Smooth muscle cell (in vitro differentiated cells): ENCODE measurements at regions not wholly inside any gene's neighbourhood (a gene's known extent, or its start where the extent isn't known, plus 50 kb on each side); places are given as distances from the start of the nearest gene placed in this dataset.

Experiments
- DNase-seq: peaks from one replicate; lab custom pipeline; 2025; ENCODE audit not compliant: unreplicated experiment; lab: John Stamatoyannopoulos, UW
- H2AFZ ChIP-seq: fragments of 200-600 bp; sonication (generic); 2 replicates; pipeline ENCODE4 v1.6.0; 2016; ENCODE audit warnings: antibody characterized with exemption, low read depth, mild to moderate bottlenecking
- H3F3A ChIP-seq: fragments of 200-600 bp; sonication (generic); 2 replicates; pipeline ENCODE4 v1.6.0; 2017; ENCODE audit warnings: antibody characterized with exemption, low read depth
- H3K27ac ChIP-seq: fragments of 200-600 bp; sonication (generic); 2 replicates; pipeline ENCODE4 v1.5.1; 2016; ENCODE audit warnings: low read depth, mild to moderate bottlenecking
- H3K27me3 ChIP-seq: fragments of 200-600 bp; sonication (generic); 2 replicates; pipeline ENCODE4 v1.6.1; 2016; ENCODE audit warnings: low read depth, mild to moderate bottlenecking
- H3K36me3 ChIP-seq: fragments of 200-600 bp; sonication (generic); 2 replicates; pipeline ENCODE4 v1.5.1; 2016; ENCODE audit warnings: low read depth
- H3K4me1 ChIP-seq: fragments of 200-600 bp; sonication (generic); 2 replicates; pipeline ENCODE4 v1.5.1; 2016; ENCODE audit warnings: low read depth
- H3K4me2 ChIP-seq: fragments of 200-600 bp; sonication (generic); 2 replicates; pipeline ENCODE4 v1.6.0; 2016; ENCODE audit warnings: mild to moderate bottlenecking
- H3K4me3 ChIP-seq: fragments of 200-600 bp; sonication (generic); 2 replicates; pipeline ENCODE4 v1.5.1; 2016; ENCODE audit warnings: mild to moderate bottlenecking
- H3K79me2 ChIP-seq: fragments of 200-600 bp; sonication (generic); 2 replicates; pipeline ENCODE4 v1.6.0; 2016; ENCODE audit warnings: low read depth, mild to moderate bottlenecking
- H3K9ac ChIP-seq: fragments of 200-600 bp; sonication (generic); 2 replicates; pipeline ENCODE4 v1.6.0; 2016; ENCODE audit warnings: low read depth
- H3K9me3 ChIP-seq: fragments of 200-600 bp; sonication (generic); replicated peaks from 2 replicates; pipeline ENCODE4 v1.5.1; 2016; ENCODE audit warnings: low read depth
- H4K20me1 ChIP-seq: fragments of 200-600 bp; sonication (generic); 2 replicates; pipeline ENCODE4 v1.6.0; 2016; ENCODE audit warnings: low read depth
- WGBS: methylation state at CpG from one replicate; pipeline ENCODE4 v1.1.7; 2016; ENCODE audit warnings: low lambda C conversion rate; 5-methylcytosine and 5-hydroxymethylcytosine counted together
- TF ChIP-seq, protein P1 (sequence below): fragments of 200-600 bp; sonication (generic); IDR thresholded peaks from 2 replicates; pipeline ENCODE4 v1.5.1; 2017; ENCODE audit warnings: borderline replicate concordance, mild to moderate bottlenecking, antibody characterized with exemption; ENCODE audit not compliant: insufficient read depth, poor library complexity, severe bottlenecking

- Histone ChIP-seq H3K4me2 (no peak overlapping the region), H3K4me3 (no peak overlapping the region), H2AFZ (no peak overlapping the region)
Measured at GRCh38 chr9:90309809-90310520, 332.7 kb downstream of the DIRAS2 start.

DNA sequence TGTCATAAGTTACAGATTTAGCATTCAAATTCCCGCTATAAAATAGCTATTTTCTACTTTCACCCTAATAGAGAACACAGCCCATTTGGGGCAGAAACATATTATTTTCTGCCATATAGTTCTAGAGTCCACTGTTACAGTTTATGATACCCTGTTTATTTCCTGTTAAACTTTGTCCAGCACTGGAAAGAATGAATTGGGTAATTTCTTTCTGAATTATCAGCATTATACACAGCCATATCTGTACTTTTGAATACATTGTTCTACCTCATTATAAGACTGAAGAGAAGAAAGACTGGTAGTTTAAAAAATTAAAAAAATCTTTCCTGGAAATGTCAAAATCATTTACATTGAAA lies 332.1 kb downstream of the DIRAS2 start:
- TF ChIP-seq, protein P1, sequence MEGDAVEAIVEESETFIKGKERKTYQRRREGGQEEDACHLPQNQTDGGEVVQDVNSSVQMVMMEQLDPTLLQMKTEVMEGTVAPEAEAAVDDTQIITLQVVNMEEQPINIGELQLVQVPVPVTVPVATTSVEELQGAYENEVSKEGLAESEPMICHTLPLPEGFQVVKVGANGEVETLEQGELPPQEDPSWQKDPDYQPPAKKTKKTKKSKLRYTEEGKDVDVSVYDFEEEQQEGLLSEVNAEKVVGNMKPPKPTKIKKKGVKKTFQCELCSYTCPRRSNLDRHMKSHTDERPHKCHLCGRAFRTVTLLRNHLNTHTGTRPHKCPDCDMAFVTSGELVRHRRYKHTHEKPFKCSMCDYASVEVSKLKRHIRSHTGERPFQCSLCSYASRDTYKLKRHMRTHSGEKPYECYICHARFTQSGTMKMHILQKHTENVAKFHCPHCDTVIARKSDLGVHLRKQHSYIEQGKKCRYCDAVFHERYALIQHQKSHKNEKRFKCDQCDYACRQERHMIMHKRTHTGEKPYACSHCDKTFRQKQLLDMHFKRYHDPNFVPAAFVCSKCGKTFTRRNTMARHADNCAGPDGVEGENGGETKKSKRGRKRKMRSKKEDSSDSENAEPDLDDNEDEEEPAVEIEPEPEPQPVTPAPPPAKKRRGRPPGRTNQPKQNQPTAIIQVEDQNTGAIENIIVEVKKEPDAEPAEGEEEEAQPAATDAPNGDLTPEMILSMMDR, result no peak
- Histone ChIP-seq H3K4me1 (no peaks in the 10 kb centered on the region), H3K36me3 (no peaks in the 10 kb centered on the region), H3K4me3 (no peak overlapping the region), H3K9ac (no peak overlapping the region), H3K79me2 (no peaks in the 10 kb centered on the region), H3F3A (no peaks in the 10 kb centered on the region), H3K27ac (no peak overlapping the region), H3K4me2 (no peak overlapping the region), H3K27me3 (no peaks in the 10 kb centered on the region), H2AFZ (no peak overlapping the region), H4K20me1 (no peaks in the 10 kb centered on the region), H3K9me3 (no peaks in the 10 kb centered on the region)
- no peak for DNase-seq
- WGBS, result 96% methylated on average over 1 of the region's 1 CpG

More at GRCh38 chr9:90309809-90310520, 332.7 kb downstream of the DIRAS2 start:
- Histone ChIP-seq H3K4me1 (no peaks in the 10 kb centered on the region), H3K27ac (no peak overlapping the region), H3K9me3 (no peaks in the 10 kb centered on the region), H3K36me3 (no peaks in the 10 kb centered on the region), H3K27me3 (no peaks in the 10 kb centered on the region), H3K9ac (no peak overlapping the region), H3K79me2 (no peaks in the 10 kb centered on the region), H4K20me1 (no peaks in the 10 kb centered on the region), H3F3A (no peaks in the 10 kb centered on the region)
- 92% methylated on average over 7 of the region's 7 CpGs for WGBS
- DNase-seq, result no peak
- TF ChIP-seq, protein P1, result no peak

GRCh38 chr9:90311811-90312210 lies 330.8 kb downstream of the DIRAS2 start:
- H3K9me3 ChIP-seq, result no peaks in the 10 kb centered on the region
- H3K36me3 ChIP-seq, result no peaks in the 10 kb centered on the region
- 93% methylated on average over 7 of the region's 7 CpGs for WGBS
- H3K27ac ChIP-seq, result no peak overlapping the region
- no peak for DNase-seq
- no peaks in the 10 kb centered on the region for H3F3A ChIP-seq
- no peaks in the 10 kb centered on the region for H4K20me1 ChIP-seq
- H3K79me2 ChIP-seq, result no peaks in the 10 kb centered on the region
- no peak overlapping the region for H3K4me2 ChIP-seq
- TF ChIP-seq, protein P1, result no peak
- H3K27me3 ChIP-seq, result no peaks in the 10 kb centered on the region
- H3K4me1 ChIP-seq, result no peaks in the 10 kb centered on the region
- H3K4me3 ChIP-seq, result no peak overlapping the region
- no peak overlapping the region for H3K9ac ChIP-seq
- no peak overlapping the region for H2AFZ ChIP-seq

GRCh38 chr9:90322296-90322695 lies 320.3 kb downstream of the DIRAS2 start:
- 43% methylated on average over 1 of the region's 1 CpG for WGBS

More at GRCh38 chr9:90322296-90322695, 320.3 kb downstream of the DIRAS2 start:
- Histone ChIP-seq H2AFZ (no peak overlapping the region), H3K4me1 (no peaks in the 10 kb centered on the region), H3F3A (no peaks in the 10 kb centered on the region), H3K9ac (no peak overlapping the region), H4K20me1 (no peaks in the 10 kb centered on the region), H3K79me2 (no peaks in the 10 kb centered on the region), H3K27ac (no peak overlapping the region), H3K9me3 (no peaks in the 10 kb centered on the region), H3K4me2 (no peak overlapping the region), H3K4me3 (no peak overlapping the region), H3K36me3 (no peaks in the 10 kb centered on the region), H3K27me3 (no peaks in the 10 kb centered on the region)
- TF ChIP-seq, protein P1, result no peak
- no peak for DNase-seq
